C4-2B (cell line): ENCODE measurements at regions not wholly inside any gene's neighbourhood (a gene's known extent, or its start where the extent isn't known, plus 50 kb on each side); places are given as distances from the start of the nearest gene placed in this dataset.

Source experiments
- ZFX ChIP-seq: fragments of 450-650 bp; IDR thresholded peaks from 2 replicates; pipeline ENCODE4 v1.6.1; 2017
- TF ChIP-seq, protein P1 (sequence below): fragments of 450-650 bp; conservative IDR thresholded peaks from 2 replicates; pipeline ENCODE4 v1.5.1; 2017; ENCODE audit warnings: mild to moderate bottlenecking

DNA sequence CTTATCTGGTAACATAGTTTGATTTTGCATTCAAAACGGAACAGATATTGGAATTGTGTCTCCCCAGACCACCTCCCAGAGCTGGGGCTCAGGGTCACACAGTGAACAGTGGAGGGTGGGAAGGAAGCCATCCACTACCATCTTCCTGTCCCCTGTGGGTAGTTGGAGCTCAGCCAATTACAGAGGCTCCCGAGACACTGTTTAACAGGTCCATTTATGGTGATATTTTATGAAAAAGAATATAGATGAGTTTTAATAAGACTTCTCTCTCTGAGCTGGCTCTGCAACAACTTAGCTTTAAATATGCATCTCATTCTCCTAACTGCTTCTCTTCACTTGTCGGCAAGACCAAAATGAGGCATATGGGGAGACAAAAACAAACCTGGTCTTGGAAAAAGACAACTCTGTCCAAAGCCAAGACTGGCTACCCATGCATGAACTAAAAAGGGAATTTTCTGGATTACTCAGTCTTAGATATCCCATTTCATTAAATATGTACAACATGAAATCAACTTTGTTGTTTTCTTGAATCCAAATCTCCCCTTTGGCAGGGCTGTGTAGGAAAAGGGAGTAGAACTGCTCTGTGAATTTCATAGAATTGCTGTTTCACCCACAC, 83.8 kb upstream of the HOXC13 start:
- TF ChIP-seq, protein P1, sequence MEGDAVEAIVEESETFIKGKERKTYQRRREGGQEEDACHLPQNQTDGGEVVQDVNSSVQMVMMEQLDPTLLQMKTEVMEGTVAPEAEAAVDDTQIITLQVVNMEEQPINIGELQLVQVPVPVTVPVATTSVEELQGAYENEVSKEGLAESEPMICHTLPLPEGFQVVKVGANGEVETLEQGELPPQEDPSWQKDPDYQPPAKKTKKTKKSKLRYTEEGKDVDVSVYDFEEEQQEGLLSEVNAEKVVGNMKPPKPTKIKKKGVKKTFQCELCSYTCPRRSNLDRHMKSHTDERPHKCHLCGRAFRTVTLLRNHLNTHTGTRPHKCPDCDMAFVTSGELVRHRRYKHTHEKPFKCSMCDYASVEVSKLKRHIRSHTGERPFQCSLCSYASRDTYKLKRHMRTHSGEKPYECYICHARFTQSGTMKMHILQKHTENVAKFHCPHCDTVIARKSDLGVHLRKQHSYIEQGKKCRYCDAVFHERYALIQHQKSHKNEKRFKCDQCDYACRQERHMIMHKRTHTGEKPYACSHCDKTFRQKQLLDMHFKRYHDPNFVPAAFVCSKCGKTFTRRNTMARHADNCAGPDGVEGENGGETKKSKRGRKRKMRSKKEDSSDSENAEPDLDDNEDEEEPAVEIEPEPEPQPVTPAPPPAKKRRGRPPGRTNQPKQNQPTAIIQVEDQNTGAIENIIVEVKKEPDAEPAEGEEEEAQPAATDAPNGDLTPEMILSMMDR = no peak
- no peak for TF ChIP-seq ZFX
